ENCODE measurements at regions not wholly inside any gene's neighbourhood (a gene's known extent, or its start where the extent isn't known, plus 50 kb on each side); places are given as distances from the start of the nearest gene placed in this dataset.

DNA sequence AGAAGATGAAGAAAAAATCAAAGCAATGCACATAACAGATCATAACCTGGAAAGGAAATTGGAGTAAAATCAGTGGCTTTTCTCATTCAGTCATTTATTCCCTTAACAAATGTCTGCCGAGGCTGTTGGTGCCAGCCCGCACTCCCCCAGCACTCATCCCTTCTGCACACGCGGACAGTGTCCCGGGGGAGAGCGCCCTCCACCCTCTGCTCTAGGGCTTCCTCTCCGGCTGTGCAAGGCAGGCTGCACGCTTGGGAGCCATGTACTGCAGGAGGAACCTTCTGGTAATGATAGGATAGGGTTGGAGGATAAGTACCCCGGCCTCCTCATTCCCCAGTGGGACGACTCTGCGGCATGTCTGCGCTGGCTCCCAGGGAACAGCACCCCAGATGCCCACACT lies 134.5 kb downstream of the PAX1 start:
- Histone ChIP-seq H3K9ac (ENCODE audit: low read depth in 1 of 2, low read length in 2 of 2) (no peak overlapping the region), H3K27me3 (ENCODE audit: control insufficient read depth in 4 of 4, insufficient read depth in 4 of 4, low read length in 3 of 4) (peaks cover 0 to 8% (median 4%) of the 10 kb centered on the region in 4 donors), H3K36me3 (ENCODE audit: control insufficient read depth in 4 of 4, insufficient read depth in 3 of 4, low read depth in 1 of 4, low read length in 3 of 4) (no peaks in the 10 kb centered on the region), H3K9me3 (ENCODE audit: control insufficient read depth in 4 of 4, low read length in 3 of 4) (no peaks in the 10 kb centered on the region), H3K4me3 (ENCODE audit: low read depth in 1 of 3, low read length in 3 of 3) (no peak overlapping the region), H3K4me1 (ENCODE audit: control insufficient read depth in 4 of 4, insufficient read depth in 4 of 4, low read length in 3 of 4) (no peaks in the 10 kb centered on the region), H3K27ac (ENCODE audit: low read depth in 1 of 2, low read length in 2 of 2) (no peak overlapping the region)
- 78% methylated on average over 12 of the region's 12 CpGs for WGBS
- no peak for DNase-seq (ENCODE audit: low spot score)
- TF ChIP-seq HNF4G (IDR thresholded peaks at IDR 0.05) (no peak), HNF4A (conservative IDR thresholded peaks at IDR 0.05) (no peak), FOXA2 (IDR thresholded peaks at IDR 0.05) (no peak), RXRA (IDR thresholded peaks at IDR 0.05) (no peak), GABPA (IDR thresholded peaks at IDR 0.05 in 1 of 2, conservative IDR thresholded peaks at IDR 0.05 in 1 of 2) (no peak), JUND (IDR thresholded peaks at IDR 0.05) (no peak), EGR1 (IDR thresholded peaks at IDR 0.05; ENCODE audit: low read depth in 2 of 2) (no peak), RAD21 (IDR thresholded peaks at IDR 0.05) (no peak), FOXA1 (IDR thresholded peaks at IDR 0.05) (no peak), NR2F2 (IDR thresholded peaks at IDR 0.05) (no peak), SP1 (IDR thresholded peaks at IDR 0.05) (no peak), TAF1 (conservative IDR thresholded peaks at IDR 0.05) (no peak), YY1 (IDR thresholded peaks at IDR 0.05) (no peak)
- TF ChIP-seq, protein P1, sequence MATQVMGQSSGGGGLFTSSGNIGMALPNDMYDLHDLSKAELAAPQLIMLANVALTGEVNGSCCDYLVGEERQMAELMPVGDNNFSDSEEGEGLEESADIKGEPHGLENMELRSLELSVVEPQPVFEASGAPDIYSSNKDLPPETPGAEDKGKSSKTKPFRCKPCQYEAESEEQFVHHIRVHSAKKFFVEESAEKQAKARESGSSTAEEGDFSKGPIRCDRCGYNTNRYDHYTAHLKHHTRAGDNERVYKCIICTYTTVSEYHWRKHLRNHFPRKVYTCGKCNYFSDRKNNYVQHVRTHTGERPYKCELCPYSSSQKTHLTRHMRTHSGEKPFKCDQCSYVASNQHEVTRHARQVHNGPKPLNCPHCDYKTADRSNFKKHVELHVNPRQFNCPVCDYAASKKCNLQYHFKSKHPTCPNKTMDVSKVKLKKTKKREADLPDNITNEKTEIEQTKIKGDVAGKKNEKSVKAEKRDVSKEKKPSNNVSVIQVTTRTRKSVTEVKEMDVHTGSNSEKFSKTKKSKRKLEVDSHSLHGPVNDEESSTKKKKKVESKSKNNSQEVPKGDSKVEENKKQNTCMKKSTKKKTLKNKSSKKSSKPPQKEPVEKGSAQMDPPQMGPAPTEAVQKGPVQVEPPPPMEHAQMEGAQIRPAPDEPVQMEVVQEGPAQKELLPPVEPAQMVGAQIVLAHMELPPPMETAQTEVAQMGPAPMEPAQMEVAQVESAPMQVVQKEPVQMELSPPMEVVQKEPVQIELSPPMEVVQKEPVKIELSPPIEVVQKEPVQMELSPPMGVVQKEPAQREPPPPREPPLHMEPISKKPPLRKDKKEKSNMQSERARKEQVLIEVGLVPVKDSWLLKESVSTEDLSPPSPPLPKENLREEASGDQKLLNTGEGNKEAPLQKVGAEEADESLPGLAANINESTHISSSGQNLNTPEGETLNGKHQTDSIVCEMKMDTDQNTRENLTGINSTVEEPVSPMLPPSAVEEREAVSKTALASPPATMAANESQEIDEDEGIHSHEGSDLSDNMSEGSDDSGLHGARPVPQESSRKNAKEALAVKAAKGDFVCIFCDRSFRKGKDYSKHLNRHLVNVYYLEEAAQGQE (IDR thresholded peaks at IDR 0.05) = no peak
- TF ChIP-seq, protein P2, sequence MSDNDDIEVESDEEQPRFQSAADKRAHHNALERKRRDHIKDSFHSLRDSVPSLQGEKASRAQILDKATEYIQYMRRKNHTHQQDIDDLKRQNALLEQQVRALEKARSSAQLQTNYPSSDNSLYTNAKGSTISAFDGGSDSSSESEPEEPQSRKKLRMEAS (IDR thresholded peaks at IDR 0.05) = no peak
- TF ChIP-seq, protein P3, sequence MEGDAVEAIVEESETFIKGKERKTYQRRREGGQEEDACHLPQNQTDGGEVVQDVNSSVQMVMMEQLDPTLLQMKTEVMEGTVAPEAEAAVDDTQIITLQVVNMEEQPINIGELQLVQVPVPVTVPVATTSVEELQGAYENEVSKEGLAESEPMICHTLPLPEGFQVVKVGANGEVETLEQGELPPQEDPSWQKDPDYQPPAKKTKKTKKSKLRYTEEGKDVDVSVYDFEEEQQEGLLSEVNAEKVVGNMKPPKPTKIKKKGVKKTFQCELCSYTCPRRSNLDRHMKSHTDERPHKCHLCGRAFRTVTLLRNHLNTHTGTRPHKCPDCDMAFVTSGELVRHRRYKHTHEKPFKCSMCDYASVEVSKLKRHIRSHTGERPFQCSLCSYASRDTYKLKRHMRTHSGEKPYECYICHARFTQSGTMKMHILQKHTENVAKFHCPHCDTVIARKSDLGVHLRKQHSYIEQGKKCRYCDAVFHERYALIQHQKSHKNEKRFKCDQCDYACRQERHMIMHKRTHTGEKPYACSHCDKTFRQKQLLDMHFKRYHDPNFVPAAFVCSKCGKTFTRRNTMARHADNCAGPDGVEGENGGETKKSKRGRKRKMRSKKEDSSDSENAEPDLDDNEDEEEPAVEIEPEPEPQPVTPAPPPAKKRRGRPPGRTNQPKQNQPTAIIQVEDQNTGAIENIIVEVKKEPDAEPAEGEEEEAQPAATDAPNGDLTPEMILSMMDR (IDR thresholded peaks at IDR 0.05; ENCODE audit: low read depth, low read length, missing input control) = no peak
- TF ChIP-seq, protein P4, sequence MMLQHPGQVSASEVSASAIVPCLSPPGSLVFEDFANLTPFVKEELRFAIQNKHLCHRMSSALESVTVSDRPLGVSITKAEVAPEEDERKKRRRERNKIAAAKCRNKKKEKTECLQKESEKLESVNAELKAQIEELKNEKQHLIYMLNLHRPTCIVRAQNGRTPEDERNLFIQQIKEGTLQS (IDR thresholded peaks at IDR 0.05) = no peak
- TF ChIP-seq, protein P5, sequence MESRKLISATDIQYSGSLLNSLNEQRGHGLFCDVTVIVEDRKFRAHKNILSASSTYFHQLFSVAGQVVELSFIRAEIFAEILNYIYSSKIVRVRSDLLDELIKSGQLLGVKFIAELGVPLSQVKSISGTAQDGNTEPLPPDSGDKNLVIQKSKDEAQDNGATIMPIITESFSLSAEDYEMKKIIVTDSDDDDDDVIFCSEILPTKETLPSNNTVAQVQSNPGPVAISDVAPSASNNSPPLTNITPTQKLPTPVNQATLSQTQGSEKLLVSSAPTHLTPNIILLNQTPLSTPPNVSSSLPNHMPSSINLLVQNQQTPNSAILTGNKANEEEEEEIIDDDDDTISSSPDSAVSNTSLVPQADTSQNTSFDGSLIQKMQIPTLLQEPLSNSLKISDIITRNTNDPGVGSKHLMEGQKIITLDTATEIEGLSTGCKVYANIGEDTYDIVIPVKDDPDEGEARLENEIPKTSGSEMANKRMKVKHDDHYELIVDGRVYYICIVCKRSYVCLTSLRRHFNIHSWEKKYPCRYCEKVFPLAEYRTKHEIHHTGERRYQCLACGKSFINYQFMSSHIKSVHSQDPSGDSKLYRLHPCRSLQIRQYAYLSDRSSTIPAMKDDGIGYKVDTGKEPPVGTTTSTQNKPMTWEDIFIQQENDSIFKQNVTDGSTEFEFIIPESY (IDR thresholded peaks at IDR 0.05) = no peak

Data from liver (tissue), 8 donors.